NCI-H82 (cell line): ENCODE measurements at regions not wholly inside any gene's neighbourhood (a gene's known extent, or its start where the extent isn't known, plus 50 kb on each side); places are given as distances from the start of the nearest gene placed in this dataset.
A peak's percentile ranks its signal among the peaks of the same experiment; 100 is the strongest.

Source experiments
- DNase-seq: peaks from one replicate; lab custom pipeline; 2025; lab: John Stamatoyannopoulos, UW

DNA sequence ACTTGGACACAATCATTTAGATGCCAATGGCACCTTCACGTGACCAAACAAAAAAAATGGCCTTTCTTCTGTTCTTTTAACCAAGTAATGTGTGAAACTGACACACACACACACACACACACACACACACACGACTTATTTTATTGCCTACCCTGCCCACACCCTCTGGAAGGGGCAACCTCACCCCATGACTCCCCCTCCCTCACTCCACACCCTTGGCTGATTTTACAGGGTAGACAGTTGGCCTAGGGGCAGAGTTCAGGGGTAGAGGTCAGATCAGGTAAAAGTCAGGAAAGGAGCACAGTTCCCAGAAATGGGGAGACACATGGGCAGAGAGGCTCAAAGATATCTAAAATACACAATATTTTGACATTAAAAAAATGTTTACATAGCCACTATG lies 144.8 kb upstream of the GJB5 start:
- DNase-seq = no peak

DNA sequence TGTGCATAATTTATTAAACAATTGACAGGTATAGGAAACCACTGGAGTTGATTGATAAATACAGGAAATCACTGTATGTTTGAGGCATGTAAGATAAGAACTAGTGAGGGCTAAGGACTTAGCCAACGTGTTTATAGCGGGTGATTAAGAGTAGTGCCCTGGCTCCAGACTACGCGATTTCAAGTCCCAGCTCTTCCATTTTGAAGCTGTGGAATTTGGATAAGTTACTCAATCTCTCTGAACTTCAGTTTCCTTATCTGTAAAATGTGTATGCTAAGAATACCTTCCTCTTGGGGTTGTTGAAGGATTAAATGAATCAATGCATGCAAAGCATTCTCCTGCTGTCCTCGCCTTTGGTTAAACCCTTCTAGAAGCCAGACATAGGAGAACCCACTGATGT lies 143.3 kb upstream of the GJB5 start:
- DNase-seq = no peak

DNA sequence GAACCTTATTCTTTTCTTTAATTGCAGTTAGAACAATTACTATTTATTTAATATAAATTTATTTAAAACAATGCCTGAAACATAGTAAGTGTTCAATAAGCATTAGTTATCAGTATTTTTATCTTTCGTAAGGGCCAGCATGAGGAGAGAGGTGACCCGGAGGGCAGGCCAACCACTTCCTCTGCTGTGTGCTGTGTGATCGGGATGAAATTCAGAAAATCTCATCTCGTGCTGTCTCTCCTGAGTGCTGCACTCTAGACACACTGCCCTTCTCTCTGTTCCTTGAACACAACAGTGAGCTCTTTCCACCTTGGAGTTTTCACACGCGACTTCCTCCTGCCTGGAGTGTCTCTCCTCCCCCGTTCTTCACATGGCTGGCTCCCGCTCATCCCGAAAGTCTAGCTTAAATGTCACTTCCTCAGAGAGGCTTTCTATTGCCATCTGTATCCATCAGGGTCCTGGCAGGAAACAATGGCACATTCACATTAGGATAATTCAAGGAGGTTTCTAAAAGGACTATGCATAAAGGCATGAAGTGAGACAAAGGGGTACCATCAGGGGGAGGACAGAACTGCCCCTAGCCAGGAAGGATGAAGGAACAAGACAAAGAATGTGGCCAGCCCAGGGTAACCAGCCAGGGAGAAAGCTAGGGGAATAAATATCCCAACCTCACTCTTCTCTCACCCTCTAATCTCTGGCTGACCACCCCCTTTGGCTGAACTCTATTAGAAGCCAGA lies 142.6 kb upstream of the GJB5 start:
- DNase-seq = no peak

DNA sequence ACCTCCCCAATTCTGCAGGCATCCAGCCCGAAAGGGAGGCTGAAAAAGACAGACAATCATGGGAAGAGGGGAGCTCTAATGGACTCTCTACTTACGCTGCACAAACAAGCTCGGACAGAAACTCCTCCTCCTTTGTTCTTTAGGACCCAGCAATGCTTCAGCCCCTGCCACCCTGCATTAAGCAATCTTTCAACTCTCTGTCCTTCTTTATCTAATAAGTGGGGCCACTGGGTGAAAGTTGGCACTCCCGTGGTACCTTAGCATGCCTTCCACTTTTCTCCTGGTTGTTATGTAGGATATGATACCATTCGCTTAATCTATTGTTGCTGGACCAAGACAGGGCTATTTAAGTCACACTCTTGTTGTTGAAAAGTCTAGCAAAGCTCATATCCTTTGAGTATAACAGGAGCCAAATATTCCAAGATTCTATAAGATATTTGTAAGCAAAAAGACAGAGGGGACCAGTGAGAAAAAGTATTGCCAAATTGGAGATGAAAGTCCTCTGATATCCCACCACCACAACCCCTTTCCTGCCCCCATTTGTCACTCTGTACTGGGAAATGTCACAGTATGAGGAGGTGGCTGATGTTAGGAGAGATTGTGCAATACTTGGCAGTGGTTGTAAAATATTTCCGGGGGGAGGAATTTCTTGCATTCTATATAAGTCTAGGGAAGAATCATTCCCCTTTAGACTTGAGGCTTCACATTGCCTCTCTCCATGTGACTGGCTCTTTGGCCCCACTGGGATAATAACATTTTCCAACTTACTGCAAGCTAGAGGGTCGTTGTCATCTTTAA lies 137.3 kb upstream of the GJB5 start:
- no peak for DNase-seq

DNA sequence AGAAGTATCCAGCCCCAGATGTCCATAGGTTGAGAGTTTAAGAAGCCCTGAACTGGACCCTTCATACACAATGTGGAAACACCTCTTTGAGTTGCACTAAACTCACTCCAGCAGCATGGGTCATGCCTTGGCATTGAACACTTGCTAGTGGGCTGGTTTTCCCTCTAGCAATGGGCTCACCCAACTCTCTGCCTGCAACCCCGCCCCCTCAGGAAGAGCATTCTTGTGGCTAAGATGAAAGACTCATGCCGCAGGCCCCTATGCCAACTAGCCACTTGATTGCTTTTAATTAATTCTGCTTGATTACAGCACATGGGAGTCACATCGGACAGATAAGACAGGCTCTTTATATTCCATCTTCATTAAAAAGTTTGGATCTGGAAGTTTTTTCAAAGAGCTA lies 136.5 kb upstream of the GJB5 start:
- DNase-seq = no peak

DNA sequence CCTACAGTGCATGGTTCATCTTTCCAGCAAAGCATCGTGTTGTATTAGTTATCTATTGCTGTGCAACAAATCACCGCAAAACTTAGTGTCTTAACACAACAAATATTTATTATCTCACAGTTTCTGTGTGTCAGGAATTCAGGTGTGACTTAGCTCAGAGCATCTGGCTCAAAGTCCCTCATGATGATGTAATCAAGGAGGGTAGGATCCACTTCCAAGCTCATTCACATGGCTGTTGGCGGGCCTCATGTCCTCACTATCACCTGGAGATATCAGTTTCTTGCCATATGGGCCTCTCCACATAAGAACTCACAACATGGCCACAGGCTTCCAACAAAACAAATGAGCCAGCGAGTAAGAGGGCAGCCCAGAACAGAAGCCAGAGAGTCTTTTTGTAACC lies 135.6 kb upstream of the GJB5 start:
- DNase-seq = no peak

DNA sequence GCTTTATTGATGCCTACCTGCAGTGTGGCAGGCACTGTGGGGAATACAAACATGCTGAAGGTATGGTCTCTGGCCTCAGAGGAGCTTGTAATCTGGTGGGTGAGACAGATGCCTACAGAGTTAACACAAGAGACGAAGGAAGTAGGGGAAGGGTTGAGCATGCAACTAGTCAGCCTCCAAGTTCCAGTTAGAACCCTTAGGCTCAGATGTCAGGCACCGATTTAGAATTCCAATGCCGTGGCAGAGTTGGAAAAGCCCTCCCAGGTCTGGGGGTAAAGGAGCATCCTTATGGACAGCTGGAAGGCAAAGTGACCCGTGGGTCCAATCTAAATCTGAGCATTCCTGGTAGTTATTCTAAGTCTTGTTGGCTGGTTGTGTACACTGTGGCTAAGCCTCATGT lies 132.9 kb upstream of the GJB5 start:
- DNase-seq = no peak

DNA sequence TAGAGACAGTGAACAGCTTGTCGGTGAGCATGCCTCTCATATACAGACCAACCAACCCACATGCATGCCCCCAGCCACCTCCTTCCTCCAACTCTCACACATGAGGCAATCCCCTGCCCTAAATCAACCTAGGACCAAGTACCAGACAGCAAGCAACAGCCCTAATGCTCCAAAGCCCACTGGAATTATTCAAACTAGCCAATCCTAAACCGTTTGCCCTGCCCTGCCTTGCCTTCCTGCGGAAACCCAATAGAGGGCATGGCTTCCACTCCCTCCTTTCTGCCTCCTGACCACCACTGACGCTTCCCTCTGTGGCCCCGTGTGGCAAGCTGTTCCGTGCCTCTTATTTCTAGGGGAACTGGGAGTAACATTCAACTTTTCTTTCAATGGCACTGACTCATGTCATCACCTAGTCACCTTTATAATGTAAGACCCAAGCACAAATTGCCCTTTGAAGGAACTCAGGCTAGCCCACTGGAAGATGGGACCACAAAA lies 129.3 kb upstream of the GJB5 start:
- no peak for DNase-seq

DNA sequence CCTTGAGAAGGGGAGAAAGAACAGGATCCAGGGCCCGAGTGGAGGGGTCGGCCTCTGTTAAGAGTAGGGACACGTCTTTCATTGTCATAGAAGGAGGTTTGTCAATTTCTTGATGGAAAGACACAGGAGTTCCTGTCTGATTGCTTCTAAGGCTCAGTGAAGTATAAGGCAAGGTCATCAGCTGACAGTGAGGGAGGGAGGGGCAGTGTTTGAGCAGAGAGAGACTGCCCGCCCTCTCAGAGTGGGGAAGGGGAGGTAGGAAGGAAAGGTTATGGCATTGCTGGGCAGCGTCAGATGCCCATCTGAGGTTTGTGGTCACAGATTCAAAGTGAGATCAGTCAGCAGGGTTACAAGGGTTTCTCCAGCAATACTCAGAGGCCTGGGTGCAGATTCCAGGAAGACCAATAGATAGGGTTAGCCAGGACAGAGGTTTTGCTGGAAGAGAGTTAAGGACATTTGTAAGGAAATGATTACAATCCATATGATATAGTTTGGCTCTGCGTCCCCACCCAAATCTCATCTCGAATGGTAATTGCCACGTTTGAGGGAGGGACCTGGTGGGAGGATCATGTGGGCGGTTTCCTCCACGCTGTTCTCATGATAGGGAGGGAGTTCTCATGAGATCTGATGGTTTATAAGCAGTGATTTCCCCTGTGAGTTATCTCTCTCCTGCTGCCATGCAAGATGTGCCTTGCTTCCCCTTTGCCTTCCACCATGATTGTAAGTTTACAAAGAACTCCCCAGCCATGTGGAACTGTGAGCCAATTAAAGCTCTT lies 127.2 kb upstream of the GJB5 start:
- DNase-seq = no peak

DNA sequence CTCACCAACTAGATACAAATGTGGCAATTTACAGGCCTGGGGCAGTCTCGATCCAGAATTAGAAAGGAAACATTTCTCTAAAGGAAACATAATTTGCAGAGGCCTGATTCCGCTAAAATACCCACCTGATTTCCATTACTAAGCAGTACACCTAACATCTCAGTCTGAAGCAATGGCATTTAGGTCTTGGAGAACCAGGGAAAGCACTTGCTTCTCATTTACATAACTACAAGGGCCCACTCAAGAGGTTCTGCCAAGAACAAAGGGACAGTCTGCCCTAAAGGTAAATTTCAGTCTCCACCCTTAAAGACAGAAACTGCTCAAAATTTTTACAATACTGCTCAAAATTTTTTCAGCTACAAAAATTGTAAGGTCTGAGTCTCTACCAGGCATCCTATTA lies 123.7 kb upstream of the GJB5 start:
- no peak for DNase-seq

DNA sequence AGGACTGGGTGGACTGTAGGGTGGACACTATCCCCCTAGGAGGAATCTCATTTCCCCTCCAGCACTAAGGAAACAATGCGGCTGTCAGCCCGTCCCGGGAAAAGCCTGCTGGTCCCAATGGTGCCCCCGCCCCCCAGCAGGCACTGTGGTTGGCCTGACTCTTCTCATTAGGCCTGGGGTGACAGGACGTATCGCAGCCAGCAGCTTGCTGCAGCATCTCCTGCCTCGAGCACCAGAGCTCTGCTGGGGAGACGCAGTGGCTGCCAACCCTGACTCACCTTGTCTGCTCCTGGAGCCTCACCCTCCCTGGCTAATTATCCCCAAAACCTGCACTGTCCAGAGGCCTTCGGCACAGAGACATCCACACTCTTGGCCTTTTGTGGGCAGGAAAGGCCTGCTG lies 115.1 kb upstream of the GJB5 start:
- no peak for DNase-seq

DNA sequence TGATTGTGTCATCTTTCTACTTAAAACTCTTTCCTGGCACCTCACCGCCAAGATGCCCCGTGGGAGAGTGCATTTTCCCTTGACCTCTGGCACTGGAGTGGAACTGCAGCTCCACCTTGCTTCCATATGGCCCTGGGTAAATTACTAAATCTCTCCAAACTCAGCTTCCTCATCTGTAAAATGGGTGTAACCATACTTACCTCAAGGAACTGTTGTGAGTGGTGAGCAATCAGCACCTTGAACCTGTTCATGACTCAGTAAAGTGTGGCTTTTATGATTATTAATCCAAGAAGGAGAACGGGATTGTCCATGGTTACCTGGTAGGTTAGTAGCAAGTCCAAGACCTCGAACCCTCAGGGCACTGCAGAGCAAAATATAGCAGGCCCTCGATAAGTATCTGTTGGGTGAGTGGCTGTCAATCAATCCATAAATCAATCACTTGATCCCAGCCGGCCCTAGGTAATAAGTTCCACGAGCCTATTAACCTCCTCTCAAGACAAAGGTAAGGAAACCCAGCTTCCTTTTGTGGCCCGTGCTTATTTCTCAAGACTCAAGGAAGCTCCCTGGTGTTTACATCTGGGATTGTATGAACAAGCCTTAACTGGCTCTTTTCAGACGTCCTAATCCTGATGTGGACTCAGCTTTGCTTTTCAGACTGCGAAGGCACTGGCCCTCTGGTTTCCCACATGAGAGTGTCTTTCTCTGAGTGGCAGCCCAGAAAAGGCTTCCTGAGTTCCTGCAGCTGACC lies 114.0 kb upstream of the GJB5 start:
- DNase-seq = no peak

DNA sequence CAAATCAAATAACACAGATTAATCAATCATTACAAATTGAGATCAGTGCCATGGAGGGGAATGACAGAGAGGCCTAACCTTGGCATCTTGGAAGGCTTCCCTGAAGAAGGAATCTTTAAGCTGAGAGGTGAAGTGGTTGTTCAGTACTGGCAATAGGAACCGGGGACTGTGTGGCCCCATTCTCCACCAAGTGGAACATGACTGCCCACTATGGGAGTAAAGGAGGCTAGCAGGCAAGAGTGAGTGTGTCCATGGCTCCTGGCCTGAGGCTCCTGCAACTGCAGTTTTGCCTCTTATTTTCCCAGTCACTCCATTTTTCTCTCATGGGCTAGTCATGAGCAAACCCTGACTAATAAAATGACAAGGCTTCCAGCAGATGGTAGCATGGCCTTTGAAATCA lies 112.2 kb upstream of the GJB5 start:
- peak; percentile 28 for DNase-seq

DNA sequence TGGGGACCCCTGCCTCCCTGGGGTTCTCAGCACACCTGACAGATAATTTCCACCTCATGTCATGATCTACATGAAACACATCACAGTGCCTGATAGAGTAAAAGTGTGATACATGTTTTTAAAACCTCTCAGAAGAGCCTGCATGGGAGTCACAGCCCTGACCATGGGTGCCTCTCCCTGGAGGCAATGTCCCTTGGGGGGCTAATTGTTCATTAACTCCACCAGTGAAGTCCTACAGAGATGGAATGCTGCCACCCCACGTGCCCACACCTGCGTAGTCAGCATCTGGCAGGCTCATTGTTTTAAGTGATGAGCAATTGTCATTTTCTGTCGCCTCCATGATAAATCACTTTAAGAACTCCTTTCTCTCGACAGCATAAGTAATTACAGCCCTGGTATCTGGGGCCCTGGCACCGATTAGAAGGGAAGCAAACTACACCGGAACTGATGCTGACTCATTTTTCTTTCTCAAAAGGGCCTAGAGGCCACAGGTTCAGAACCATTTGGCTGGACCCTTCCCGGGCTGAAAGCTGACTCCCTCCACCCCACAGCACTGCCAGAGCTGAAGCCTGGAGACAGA lies 109.6 kb upstream of the GJB5 start:
- no peak for DNase-seq

DNA sequence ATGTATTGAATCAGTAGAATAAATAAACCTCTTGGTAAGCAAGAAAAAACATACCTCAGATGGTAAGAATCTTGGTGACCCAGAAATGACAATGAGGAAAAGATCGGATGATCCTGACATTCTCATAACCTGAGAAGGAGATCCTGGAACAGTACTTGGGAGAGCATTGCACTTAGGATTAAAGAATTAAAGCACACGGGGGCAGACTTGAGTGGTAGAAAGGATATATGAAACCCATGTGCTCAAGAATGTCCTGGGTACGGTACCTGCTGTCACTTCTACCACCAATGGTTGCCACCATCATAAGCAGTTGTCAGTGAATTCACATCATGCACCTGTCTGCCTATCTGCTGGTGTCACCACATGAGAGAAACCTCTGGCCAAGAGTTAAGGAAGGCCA lies 108.9 kb upstream of the GJB5 start:
- peak; percentile 49 for DNase-seq

DNA sequence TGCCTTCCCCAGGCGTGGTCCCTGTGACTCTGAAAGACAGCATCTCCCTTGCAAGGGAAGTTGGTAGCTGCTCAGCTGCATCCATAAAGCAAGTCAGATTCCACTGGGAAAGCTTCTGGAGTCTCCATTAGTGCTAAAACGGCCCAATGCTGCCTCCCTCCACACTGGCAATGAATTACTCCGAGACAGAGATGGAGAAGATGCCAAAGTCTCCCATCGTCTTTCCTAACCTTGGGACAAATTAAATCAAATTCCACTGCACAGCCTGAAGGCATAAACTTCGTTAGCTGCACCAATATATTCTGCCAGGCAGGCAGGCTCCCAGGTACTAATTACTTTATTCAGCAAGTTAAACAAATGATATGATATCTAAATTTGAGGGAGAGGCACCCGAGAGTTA lies 106.3 kb upstream of the GJB5 start:
- DNase-seq = no peak

DNA sequence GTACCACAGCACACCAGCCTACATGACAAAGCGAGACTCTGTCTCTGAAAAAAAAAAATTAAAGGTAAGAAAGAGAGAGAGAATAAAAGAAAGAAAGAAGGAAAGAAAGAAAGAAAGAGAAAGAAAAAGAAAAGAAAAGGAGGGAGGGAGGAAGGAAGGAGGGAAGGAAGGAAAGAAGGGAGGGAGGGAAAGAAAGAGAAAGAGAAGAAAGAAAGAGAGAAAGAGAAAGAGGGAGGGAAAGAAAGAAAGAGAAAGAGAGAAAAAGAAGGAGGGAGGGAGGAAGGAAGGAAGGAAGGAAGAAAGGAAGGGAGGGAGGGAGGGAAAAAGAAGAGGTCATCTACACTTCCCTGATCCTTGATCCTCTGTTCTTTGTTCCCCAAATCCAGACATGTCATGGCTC lies 104.8 kb upstream of the GJB5 start:
- no peak for DNase-seq

DNA sequence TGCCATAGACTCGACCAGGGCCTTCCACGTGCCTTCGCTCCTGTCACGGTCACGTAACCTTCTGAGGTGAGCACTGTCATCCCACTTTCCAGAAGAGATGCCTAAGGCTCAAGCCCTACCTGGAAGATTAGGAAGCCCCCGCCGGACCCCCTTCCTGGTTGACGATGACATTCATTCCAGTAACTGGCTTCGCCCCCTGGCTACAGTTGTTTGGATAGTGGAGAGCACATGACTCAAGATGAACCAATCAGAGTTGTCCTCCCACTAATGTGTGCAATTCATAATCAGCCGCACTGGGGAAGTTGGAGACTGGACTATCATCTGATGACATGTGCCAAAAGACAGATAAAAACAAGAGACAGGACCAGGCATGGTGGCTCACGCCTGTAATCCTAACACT lies 104.0 kb upstream of the GJB5 start:
- DNase-seq = no peak

DNA sequence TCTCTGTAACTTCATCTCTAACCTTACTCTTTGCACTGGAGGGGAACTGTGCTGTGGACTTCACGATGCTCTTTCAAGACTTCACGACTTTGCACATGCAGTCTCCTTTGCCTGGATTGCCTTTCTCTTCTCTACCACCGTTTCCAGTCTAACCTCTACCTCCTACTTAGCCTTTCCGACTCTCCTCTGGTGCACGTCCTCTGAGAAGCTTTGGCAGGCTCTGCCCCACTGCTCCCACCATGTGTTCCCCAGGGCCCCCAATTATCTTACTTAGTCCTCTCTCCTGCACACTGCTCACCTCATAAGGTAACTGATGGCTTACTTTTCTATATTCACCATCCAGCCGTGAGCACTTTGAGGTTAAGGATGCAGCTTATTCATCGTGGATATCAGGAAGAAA lies 101.7 kb upstream of the GJB5 start:
- DNase-seq = no peak

DNA sequence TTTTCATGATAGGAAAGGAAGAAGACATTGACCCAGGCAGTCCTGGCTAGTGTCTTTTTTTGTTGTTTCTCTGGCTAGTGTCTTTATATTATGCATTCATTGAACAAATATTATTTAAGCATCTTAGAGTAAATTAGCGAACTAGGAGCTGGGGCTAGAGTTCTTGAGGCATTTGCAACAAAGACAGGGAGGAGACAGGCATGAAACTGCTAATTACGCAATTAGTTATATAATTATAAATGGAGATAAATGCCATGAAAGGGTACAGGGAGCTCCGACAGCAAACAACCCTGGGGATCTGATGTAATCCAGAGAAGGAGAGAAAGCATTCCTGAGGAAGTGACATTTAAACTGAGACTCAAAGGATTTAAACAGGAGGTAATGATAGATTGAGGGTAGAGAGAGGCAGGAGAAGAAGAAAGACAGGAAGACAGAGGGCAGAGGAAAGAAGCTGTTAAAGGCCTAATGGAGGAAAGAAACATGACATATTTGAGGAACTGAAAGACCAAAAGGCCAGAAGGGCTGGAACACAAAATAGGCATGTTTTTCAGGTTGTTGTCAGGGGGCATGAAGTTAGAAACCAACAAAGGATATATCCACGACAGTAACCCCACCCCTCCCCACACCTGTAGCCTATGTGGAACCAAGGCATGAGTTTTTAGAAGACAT lies 99.5 kb upstream of the GJB5 start:
- no peak for DNase-seq

DNA sequence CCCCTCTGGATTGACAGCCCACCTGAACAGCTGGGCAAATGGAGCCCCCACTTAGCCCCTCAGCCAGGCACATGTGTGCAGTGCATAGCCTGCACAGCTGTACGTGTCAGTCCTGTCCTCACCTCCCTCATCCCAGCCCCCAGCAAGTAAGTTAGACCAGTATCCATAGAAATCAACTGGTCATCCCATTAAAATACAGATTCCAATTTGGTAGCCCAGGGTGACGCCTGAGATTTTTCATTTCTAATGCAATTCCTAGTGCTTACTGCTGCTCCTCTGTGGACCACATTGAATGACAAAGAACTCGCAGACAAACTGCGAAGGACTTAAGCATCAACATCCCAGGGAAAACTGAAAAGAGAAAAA lies 99.0 kb upstream of the GJB5 start:
- no peak for DNase-seq
